ENCODE measurements at regions not wholly inside any gene's neighbourhood (a gene's known extent, or its start where the extent isn't known, plus 50 kb on each side); places are given as distances from the start of the nearest gene placed in this dataset.

DNA sequence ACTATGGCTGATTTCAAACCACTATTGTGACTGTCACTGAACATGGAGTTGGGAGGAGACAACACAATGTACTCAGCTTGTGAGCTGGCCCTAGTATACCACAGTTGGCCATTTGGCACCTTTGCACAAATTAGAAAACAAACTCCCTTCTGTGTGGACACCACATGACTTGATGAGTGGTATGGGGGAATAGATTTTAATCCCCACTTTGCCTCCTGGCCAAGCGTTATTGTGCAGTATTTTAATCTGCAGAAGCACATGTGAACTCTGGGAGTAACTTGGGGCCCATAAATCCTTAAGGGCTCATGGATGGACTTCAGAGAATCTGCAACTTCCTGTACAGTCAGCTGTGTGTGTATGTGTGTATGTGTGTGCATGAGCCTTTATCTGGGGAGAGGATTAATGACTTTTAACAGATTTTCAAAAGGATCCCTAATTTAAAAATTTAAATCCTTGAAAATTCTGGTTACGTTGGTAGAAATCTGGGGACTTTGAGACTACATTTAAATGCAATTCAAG, 105.0 kb upstream of the PAQR3 start:
- TF ChIP-seq, protein P1, sequence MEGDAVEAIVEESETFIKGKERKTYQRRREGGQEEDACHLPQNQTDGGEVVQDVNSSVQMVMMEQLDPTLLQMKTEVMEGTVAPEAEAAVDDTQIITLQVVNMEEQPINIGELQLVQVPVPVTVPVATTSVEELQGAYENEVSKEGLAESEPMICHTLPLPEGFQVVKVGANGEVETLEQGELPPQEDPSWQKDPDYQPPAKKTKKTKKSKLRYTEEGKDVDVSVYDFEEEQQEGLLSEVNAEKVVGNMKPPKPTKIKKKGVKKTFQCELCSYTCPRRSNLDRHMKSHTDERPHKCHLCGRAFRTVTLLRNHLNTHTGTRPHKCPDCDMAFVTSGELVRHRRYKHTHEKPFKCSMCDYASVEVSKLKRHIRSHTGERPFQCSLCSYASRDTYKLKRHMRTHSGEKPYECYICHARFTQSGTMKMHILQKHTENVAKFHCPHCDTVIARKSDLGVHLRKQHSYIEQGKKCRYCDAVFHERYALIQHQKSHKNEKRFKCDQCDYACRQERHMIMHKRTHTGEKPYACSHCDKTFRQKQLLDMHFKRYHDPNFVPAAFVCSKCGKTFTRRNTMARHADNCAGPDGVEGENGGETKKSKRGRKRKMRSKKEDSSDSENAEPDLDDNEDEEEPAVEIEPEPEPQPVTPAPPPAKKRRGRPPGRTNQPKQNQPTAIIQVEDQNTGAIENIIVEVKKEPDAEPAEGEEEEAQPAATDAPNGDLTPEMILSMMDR (IDR thresholded peaks at IDR 0.05; ENCODE audit: low read depth, low read length): no peak
- no peaks in the 10 kb centered on the region for H3K36me3 ChIP-seq
- no peaks in the 10 kb centered on the region for H3K27me3 ChIP-seq (ENCODE audit: insufficient read depth, low read depth, severe bottlenecking)
- DNase-seq: peak; percentile 17
- H3K27ac ChIP-seq: no peak overlapping the region
- H3K9me3 ChIP-seq (ENCODE audit: severe bottlenecking): no peaks in the 10 kb centered on the region
- H3K4me3 ChIP-seq (ENCODE audit: low read depth, low read length): no peak overlapping the region

DNA sequence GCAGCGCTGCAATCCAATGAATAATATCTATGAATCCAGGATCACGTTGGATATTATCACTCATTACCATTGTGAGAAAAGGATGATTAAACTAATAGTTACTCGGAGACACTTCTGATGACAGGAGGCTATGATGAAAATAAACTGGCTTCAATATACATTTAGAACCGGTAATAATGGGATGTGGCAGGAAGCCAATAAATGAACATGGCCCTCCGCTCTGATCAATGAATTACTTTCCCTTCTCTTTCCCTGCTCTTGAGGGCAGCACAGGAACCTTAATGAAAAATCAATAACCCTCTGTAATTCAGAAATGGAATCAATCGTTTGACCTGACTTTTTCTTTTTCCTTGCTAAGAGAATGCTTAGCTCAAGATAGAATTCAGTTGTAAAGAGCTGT, 103.9 kb upstream of the PAQR3 start:
- DNase-seq: no peak
- Histone ChIP-seq H3K9me3 (ENCODE audit: severe bottlenecking) (no peaks in the 10 kb centered on the region), H3K4me3 (ENCODE audit: low read depth, low read length) (no peak overlapping the region), H3K27me3 (ENCODE audit: insufficient read depth, low read depth, severe bottlenecking) (no peaks in the 10 kb centered on the region), H3K27ac (no peak overlapping the region), H3K36me3 (no peaks in the 10 kb centered on the region)
- TF ChIP-seq, protein P1 (IDR thresholded peaks at IDR 0.05; ENCODE audit: low read depth, low read length): no peak

DNA sequence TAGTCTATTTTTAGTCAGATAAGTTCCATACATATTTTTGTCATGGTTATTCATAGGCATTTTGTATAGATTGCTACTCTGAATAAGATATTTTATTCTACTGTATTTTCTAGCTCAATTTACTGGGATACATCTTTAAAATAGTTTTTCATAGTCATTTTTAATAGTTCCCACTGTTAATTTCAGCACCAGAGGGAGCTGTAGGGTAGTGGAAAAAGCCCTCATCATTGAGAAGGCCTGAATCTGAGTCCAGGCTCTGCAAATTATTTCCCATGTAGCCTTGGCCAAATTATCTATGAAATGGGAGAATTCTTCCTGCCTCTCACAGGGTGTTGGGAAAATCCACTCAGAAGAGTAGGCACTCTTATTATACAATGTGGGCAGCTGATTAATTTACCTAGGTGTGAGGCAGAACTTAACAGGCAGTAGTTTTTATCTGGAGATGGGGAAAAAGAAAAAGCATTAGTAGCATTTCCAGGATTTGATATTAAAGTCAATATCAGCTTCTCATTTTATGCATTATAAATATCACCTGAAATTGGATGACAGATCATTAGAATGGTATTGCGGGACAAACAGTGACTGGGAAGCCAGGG, 102.9 kb upstream of the PAQR3 start:
- no peaks in the 10 kb centered on the region for H3K27me3 ChIP-seq (ENCODE audit: insufficient read depth, low read depth, severe bottlenecking)
- no peak overlapping the region for H3K4me3 ChIP-seq (ENCODE audit: low read depth, low read length)
- H3K9me3 ChIP-seq (ENCODE audit: severe bottlenecking): no peaks in the 10 kb centered on the region
- no peak overlapping the region for H3K27ac ChIP-seq
- peak; percentile 26 for DNase-seq
- TF ChIP-seq, protein P1 (IDR thresholded peaks at IDR 0.05; ENCODE audit: low read depth, low read length): peak; percentile 24; the same call in 1 of the 2 replicates
- H3K36me3 ChIP-seq: no peaks in the 10 kb centered on the region

DNA sequence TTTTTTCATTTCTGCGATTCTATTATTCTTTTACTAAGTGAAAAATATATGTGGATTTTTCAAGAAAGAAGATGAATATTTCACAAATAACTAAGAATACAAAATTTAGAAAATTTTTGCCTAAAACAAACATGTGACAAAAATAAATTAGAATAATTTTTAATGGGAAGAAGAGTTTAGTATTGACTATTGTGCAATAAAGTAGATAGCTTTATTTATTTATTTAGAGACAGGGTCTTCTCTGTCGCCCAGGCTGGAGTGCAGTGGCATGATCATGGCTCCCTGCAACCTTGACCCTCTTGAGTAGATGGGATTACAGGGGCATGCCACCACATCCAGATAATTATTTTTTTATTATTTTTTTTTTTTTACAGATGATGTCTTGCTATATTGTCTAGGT, 95.3 kb upstream of the PAQR3 start:
- TF ChIP-seq, protein P1 (IDR thresholded peaks at IDR 0.05; ENCODE audit: low read depth, low read length): no peak

DNA sequence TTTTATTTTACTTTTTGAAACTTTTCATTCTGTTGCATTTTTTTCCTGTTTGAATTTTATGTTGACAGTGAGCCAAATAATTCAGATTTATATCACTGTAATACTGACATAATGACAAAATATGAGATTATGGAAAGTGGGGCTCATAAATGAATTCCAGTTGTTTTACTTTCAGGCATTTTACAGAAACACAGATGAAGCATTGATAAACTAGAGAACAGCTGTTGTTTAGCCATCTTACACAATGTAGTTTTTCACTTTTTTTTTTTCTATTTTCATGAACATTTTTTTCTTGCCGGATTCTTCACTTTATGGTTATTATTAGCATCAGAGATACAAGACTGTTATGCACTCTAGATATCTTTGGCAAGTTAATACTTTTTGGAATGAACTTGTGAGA, 91.7 kb upstream of the PAQR3 start:
- Histone ChIP-seq H3K36me3 (no peaks in the 10 kb centered on the region), H3K27ac (no peak overlapping the region), H3K9me3 (ENCODE audit: severe bottlenecking) (no peaks in the 10 kb centered on the region), H3K4me3 (ENCODE audit: low read depth, low read length) (no peak overlapping the region), H3K27me3 (ENCODE audit: insufficient read depth, low read depth, severe bottlenecking) (no peaks in the 10 kb centered on the region)
- TF ChIP-seq, protein P1 (IDR thresholded peaks at IDR 0.05; ENCODE audit: low read depth, low read length): no peak
- no peak for DNase-seq

More for the DNA sequence above, 95.3 kb upstream of the PAQR3 start:
- Histone ChIP-seq H3K27me3 (ENCODE audit: insufficient read depth, low read depth, severe bottlenecking) (no peaks in the 10 kb centered on the region), H3K36me3 (no peaks in the 10 kb centered on the region), H3K27ac (no peak overlapping the region), H3K4me3 (ENCODE audit: low read depth, low read length) (no peak overlapping the region), H3K9me3 (ENCODE audit: severe bottlenecking) (no peaks in the 10 kb centered on the region)
- no peak for DNase-seq

DNA sequence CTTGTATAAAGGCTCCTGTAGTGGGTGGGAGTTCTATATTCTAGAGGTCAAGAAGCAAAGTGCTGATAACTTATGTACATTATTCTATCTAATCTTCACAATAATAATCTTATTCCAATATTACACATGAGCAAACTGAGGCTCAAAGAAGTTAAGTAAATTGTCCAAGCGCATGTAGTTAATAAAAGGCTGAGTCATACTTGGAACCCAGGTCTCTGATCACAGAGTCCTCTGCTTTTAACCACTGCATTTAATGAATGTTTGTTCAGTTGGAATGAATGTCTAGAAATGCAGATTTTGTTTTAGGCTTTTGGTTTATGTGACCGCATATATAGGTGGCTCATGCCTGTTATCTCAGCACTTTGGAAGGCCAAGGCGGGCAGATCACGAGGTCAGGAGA, 88.4 kb upstream of the PAQR3 start:
- TF ChIP-seq, protein P1 (IDR thresholded peaks at IDR 0.05; ENCODE audit: low read depth, low read length): no peak
- no peaks in the 10 kb centered on the region for H3K9me3 ChIP-seq (ENCODE audit: severe bottlenecking)
- no peak overlapping the region for H3K4me3 ChIP-seq (ENCODE audit: low read depth, low read length)
- no peak overlapping the region for H3K27ac ChIP-seq
- H3K36me3 ChIP-seq: no peaks in the 10 kb centered on the region
- DNase-seq: no peak
- H3K27me3 ChIP-seq (ENCODE audit: insufficient read depth, low read depth, severe bottlenecking): no peaks in the 10 kb centered on the region

Data from WERI-Rb-1 (cell line).